NCI-H1417 (cell line): ENCODE measurements at regions not wholly inside any gene's neighbourhood (a gene's known extent, or its start where the extent isn't known, plus 50 kb on each side); places are given as distances from the start of the nearest gene placed in this dataset.
"Not testable (repeated sequence)": the region's sequence is repeated elsewhere in the genome, so short reads cannot be mapped to it uniquely, and the experiment has no call there.

Experiments used
- DNase-seq, 3 experiments: peaks; one replicate each; lab custom pipeline; 2025; lab: John Stamatoyannopoulos, UW

GRCh38 chr1:149278156-149278555 is 174.8 kb upstream of the NBPF9 start:
- DNase-seq: not testable (repeated sequence)

- not testable (repeated sequence) for DNase-seq
Observed at GRCh38 chr1:149279015-149279414, 175.7 kb upstream of the NBPF9 start.

GRCh38 chr1:149279512-149279911 is 176.2 kb upstream of the NBPF9 start:
- DNase-seq: not testable (repeated sequence)

- DNase-seq: not testable (repeated sequence)
Observed at GRCh38 chr1:149284773-149285172, 181.4 kb upstream of the NBPF9 start.

- DNase-seq: not testable (repeated sequence)
Observed at GRCh38 chr1:149285205-149285604, 181.9 kb upstream of the NBPF9 start.

GRCh38 chr1:149285638-149286037 is 182.3 kb upstream of the NBPF9 start:
- not testable (repeated sequence) for DNase-seq

GRCh38 chr1:149288580-149288979 is 185.2 kb upstream of the NBPF9 start:
- not testable (repeated sequence) for DNase-seq

GRCh38 chr1:149300478-149301218 is 174.2 kb upstream of the NBPF19 start:
- not testable (repeated sequence) for DNase-seq

- not testable (repeated sequence) for DNase-seq
Observed at GRCh38 chr1:149301282-149301681, 173.6 kb upstream of the NBPF19 start.

- DNase-seq: not testable (repeated sequence)
Observed at GRCh38 chr1:149304796-149305195, 170.0 kb upstream of the NBPF19 start.

- not testable (repeated sequence) for DNase-seq
Observed at GRCh38 chr1:149307640-149308039, 167.2 kb upstream of the NBPF19 start.

GRCh38 chr1:149314921-149315320 is 159.9 kb upstream of the NBPF19 start:
- DNase-seq: not testable (repeated sequence)

GRCh38 chr1:149320971-149321731 is 153.7 kb upstream of the NBPF19 start:
- DNase-seq: not testable (repeated sequence)

GRCh38 chr1:149321732-149322016 is 153.2 kb upstream of the NBPF19 start:
- not testable (repeated sequence) for DNase-seq

GRCh38 chr1:149330081-149330335 is 144.8 kb upstream of the NBPF19 start:
- not testable (repeated sequence) for DNase-seq

- not testable (repeated sequence) for DNase-seq
Observed at GRCh38 chr1:149336082-149336481, 138.8 kb upstream of the NBPF19 start.

- DNase-seq: not testable (repeated sequence)
Observed at GRCh38 chr1:149338221-149338691, 136.6 kb upstream of the NBPF19 start.

- DNase-seq: not testable (repeated sequence)
Observed at GRCh38 chr1:149338698-149339097, 136.1 kb upstream of the NBPF19 start.

GRCh38 chr1:149349448-149349847 is 125.4 kb upstream of the NBPF19 start:
- DNase-seq: not testable (repeated sequence)

GRCh38 chr1:149352205-149352604 is 122.6 kb upstream of the NBPF19 start:
- not testable (repeated sequence) for DNase-seq

- DNase-seq: not testable (repeated sequence)
Observed at GRCh38 chr1:149354579-149354978, 120.3 kb upstream of the NBPF19 start.

GRCh38 chr1:149355748-149356147 is 119.1 kb upstream of the NBPF19 start:
- not testable (repeated sequence) for DNase-seq

GRCh38 chr1:149356152-149356551 is 118.7 kb upstream of the NBPF19 start:
- not testable (repeated sequence) for DNase-seq
